Liver (tissue), 8 donors: ENCODE measurements at regions not wholly inside any gene's neighbourhood (a gene's known extent, or its start where the extent isn't known, plus 50 kb on each side); places are given as distances from the start of the nearest gene placed in this dataset.

Source experiments
- DNase-seq: peaks from one replicate; pipeline ENCODE4 v3.0.0-alpha.2; 2017; ENCODE audit warnings: low spot score
- H3K27ac ChIP-seq, 2 donors: one replicate each; pipeline ENCODE4 v1.7.0; 2013; ENCODE audit warnings: inconsistent platforms in 2 of 2, low read length in 2 of 2, control low read depth in 1 of 2, low read depth in 1 of 2, mild to moderate bottlenecking in 1 of 2
- H3K27me3 ChIP-seq, 4 donors: one replicate each; pipeline versions ENCODE4 v1.6.1 to v1.7.0; 2013; ENCODE audit warnings: low read length in 3 of 4, inconsistent platforms in 1 of 4, mild to moderate bottlenecking in 1 of 4, moderate library complexity in 1 of 4; ENCODE audit not compliant: control insufficient read depth in 4 of 4, insufficient read depth in 4 of 4
- H3K36me3 ChIP-seq, 4 donors: one replicate each; pipeline versions ENCODE4 v1.6.1 to v1.7.0; 2013; ENCODE audit warnings: low read length in 3 of 4, mild to moderate bottlenecking in 3 of 4, low read depth in 1 of 4, moderate library complexity in 1 of 4; ENCODE audit not compliant: control insufficient read depth in 4 of 4, insufficient read depth in 3 of 4
- H3K4me1 ChIP-seq, 4 donors: one replicate each; pipeline versions ENCODE4 v1.6.1 to v1.7.0; 2013; ENCODE audit warnings: low read length in 3 of 4, mild to moderate bottlenecking in 3 of 4, moderate library complexity in 1 of 4; ENCODE audit not compliant: control insufficient read depth in 4 of 4, insufficient read depth in 4 of 4
- H3K4me3 ChIP-seq, 3 donors: one replicate each; pipeline versions ENCODE4 v1.6.1 to v1.7.0; 2013; ENCODE audit warnings: low read length in 3 of 3, control low read depth in 1 of 3, low read depth in 1 of 3, mild to moderate bottlenecking in 1 of 3
- H3K9ac ChIP-seq, 2 donors: one replicate each; pipeline ENCODE4 v1.7.0; 2013; ENCODE audit warnings: low read length in 2 of 2, mild to moderate bottlenecking in 2 of 2, moderate library complexity in 2 of 2, control low read depth in 1 of 2, low read depth in 1 of 2
- H3K9me3 ChIP-seq, 4 donors: one replicate each; pipeline versions ENCODE4 v1.6.1 to v1.7.0; 2013; ENCODE audit warnings: low read length in 3 of 4; ENCODE audit not compliant: control insufficient read depth in 4 of 4
- CTCF ChIP-seq: fragments of 150-350 bp; IDR thresholded peaks from 2 replicates; pipeline ENCODE4 v1.5.1; 2017; ENCODE audit warnings: improper control_type of control experiment, low read depth, low read length; ENCODE audit not compliant: missing input control
- EGR1 ChIP-seq, 2 donors: IDR thresholded peaks; 2 replicates each; pipeline ENCODE4 v1.6.1; 2016 to 2018; ENCODE audit warnings: antibody characterized with exemption in 2 of 2, low read depth in 2 of 2
- FOXA1 ChIP-seq: IDR thresholded peaks from 2 replicates; pipeline ENCODE4 v1.6.1; 2016; ENCODE audit warnings: antibody characterized with exemption
- FOXA2 ChIP-seq: IDR thresholded peaks from 2 replicates; pipeline ENCODE4 v1.6.1; 2016; ENCODE audit warnings: antibody characterized with exemption
- GABPA ChIP-seq, 2 donors: IDR thresholded peaks in 1 of 2; conservative IDR thresholded peaks in 1 of 2; 2 replicates each; pipeline ENCODE4 v1.6.1; 2016; ENCODE audit warnings: antibody characterized with exemption in 2 of 2, mild to moderate bottlenecking in 1 of 2, moderate library complexity in 1 of 2
- HNF4A ChIP-seq, 2 donors: conservative IDR thresholded peaks; 2 replicates each; pipeline ENCODE4 v1.6.1; 2016; ENCODE audit warnings: antibody characterized with exemption in 2 of 2, mild to moderate bottlenecking in 2 of 2
- HNF4G ChIP-seq: IDR thresholded peaks from 2 replicates; pipeline ENCODE4 v1.6.1; 2016; ENCODE audit warnings: antibody characterized with exemption
- JUND ChIP-seq, 2 donors: IDR thresholded peaks; 2 replicates each; pipeline ENCODE4 v1.6.1; 2016; ENCODE audit warnings: antibody characterized with exemption in 2 of 2
- MAX ChIP-seq: IDR thresholded peaks from 2 replicates; pipeline ENCODE4 v1.6.1; 2016; ENCODE audit warnings: antibody characterized with exemption
- NR2F2 ChIP-seq: IDR thresholded peaks from 2 replicates; pipeline ENCODE4 v1.6.1; 2016; ENCODE audit warnings: antibody characterized with exemption
- REST ChIP-seq: IDR thresholded peaks from 2 replicates; pipeline ENCODE4 v1.6.1; 2016; ENCODE audit warnings: antibody characterized with exemption, mild to moderate bottlenecking
- RXRA ChIP-seq, 2 donors: IDR thresholded peaks; 2 replicates each; pipeline ENCODE4 v1.6.1; 2017 to 2018; ENCODE audit warnings: antibody characterized with exemption in 2 of 2, mild to moderate bottlenecking in 1 of 2
- SP1 ChIP-seq: IDR thresholded peaks from 2 replicates; pipeline ENCODE4 v1.6.1; 2018; ENCODE audit warnings: antibody characterized with exemption, mild to moderate bottlenecking
- TAF1 ChIP-seq: conservative IDR thresholded peaks from 2 replicates; pipeline ENCODE4 v1.6.1; 2016; ENCODE audit warnings: antibody characterized with exemption, mild to moderate bottlenecking
- YY1 ChIP-seq: IDR thresholded peaks from 2 replicates; pipeline ENCODE4 v1.6.1; 2016; ENCODE audit warnings: antibody characterized with exemption, mild to moderate bottlenecking
- ZBTB33 ChIP-seq: IDR thresholded peaks from 2 replicates; pipeline ENCODE4 v1.6.1; 2016; ENCODE audit warnings: antibody characterized with exemption
- WGBS: extraction: QIAGEN DNeasy Blood & Tissue Kit; methylation state at CpG from one replicate; pipeline ENCODE4 v1.1.7; 2013; 5-methylcytosine and 5-hydroxymethylcytosine counted together
- TF ChIP-seq, protein P1 (sequence below): IDR thresholded peaks from 2 replicates; pipeline ENCODE4 v1.6.1; 2016; ENCODE audit warnings: antibody characterized with exemption
- donor health status: healthy.
- donor health status: healthy.
- donor health status: healthy.
- donor health status: healthy.
- donor health status: healthy.

DNA sequence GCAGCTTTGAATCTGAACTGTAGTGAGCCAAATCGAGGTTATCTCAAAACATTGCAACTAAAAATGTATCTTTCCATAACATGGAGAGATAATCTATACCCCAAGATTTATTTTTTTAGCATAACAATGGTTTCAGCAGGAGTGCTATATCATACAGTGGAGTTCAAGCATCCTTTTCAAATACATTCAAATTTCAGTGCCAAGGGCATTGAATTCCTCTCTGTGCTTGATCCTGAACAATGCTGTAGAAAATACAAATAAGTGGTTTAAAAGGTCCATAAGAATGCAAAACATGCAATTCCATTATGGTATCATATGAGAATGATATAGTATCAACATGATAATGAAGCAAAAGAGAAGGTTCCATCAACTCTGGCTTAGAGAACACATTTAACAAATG is 201.7 kb downstream of the TXNL1 start:
- no peak for DNase-seq
- Histone ChIP-seq H3K4me1 (no peaks in the 10 kb centered on the region), H3K9ac (no peak overlapping the region), H3K27ac (no peak overlapping the region), H3K36me3 (no peaks in the 10 kb centered on the region), H3K4me3 (no peak overlapping the region), H3K27me3 (no peaks in the 10 kb centered on the region), H3K9me3 (no peaks in the 10 kb centered on the region)
- 32% methylated on average over 1 of the region's 1 CpG for whole genome bisulfite sequencing
- TF ChIP-seq MAX (no peak), ZBTB33 (no peak), YY1 (no peak), GABPA (IDR thresholded peaks at IDR 0.05 in 1 of 2, conservative IDR thresholded peaks at IDR 0.05 in 1 of 2) (no peak), FOXA1 (no peak), CTCF (no peak), REST (no peak), EGR1 (IDR thresholded peaks at IDR 0.05; ENCODE audit: low read depth in 2 of 2) (no peak), TAF1 (no peak), RXRA (IDR thresholded peaks at IDR 0.05) (no peak), SP1 (no peak), HNF4G (no peak), FOXA2 (no peak)
- TF ChIP-seq, protein P1, sequence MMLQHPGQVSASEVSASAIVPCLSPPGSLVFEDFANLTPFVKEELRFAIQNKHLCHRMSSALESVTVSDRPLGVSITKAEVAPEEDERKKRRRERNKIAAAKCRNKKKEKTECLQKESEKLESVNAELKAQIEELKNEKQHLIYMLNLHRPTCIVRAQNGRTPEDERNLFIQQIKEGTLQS = no peak

- Histone ChIP-seq H3K27me3 (no peaks in the 10 kb centered on the region), H3K27ac (no peak overlapping the region), H3K4me1 (no peaks in the 10 kb centered on the region), H3K9ac (no peak overlapping the region), H3K4me3 (no peak overlapping the region), H3K9me3 (no peaks in the 10 kb centered on the region), H3K36me3 (no peaks in the 10 kb centered on the region)
- WGBS = 79% methylated on average over 3 of the region's 3 CpGs
- DNase-seq = no peak
- no peak for TF ChIP-seq JUND (IDR thresholded peaks at IDR 0.05)
- TF ChIP-seq HNF4G = no peak
- TF ChIP-seq YY1 = no peak
- TF ChIP-seq EGR1 (IDR thresholded peaks at IDR 0.05; ENCODE audit: low read depth in 2 of 2) = no peak
- TF ChIP-seq HNF4A (conservative IDR thresholded peaks at IDR 0.05) = no peak
- TF ChIP-seq, protein P1 = no peak
- TF ChIP-seq MAX = no peak
- no peak for TF ChIP-seq NR2F2
- TF ChIP-seq ZBTB33 = no peak
- TF ChIP-seq FOXA2 = no peak
- TF ChIP-seq REST = no peak
Observed at GRCh38 chr18:56433919-56434318, 204.5 kb downstream of the TXNL1 start.
